Thyroid gland (tissue), 4 donors: ENCODE measurements at regions not wholly inside any gene's neighbourhood (a gene's known extent, or its start where the extent isn't known, plus 50 kb on each side); places are given as distances from the start of the nearest gene placed in this dataset.

ENCODE experiments used
- DNase-seq, 2 donors: peaks; one replicate each; pipeline ENCODE4 v3.0.0-alpha.2; 2019
- H3K27ac ChIP-seq, 3 donors: fragments of 200-600 bp; sonication (generic); 1 replicate in 2 of 3; 2 replicates in 1 of 3; pipeline ENCODE4 v1.5.1; 2016 to 2019; ENCODE audit warnings: mild to moderate bottlenecking in 1 of 3, moderate library complexity in 1 of 3
- H3K27me3 ChIP-seq: fragments of 200-600 bp; sonication (generic); one replicate; pipeline ENCODE4 v1.5.1; 2019
- H3K36me3 ChIP-seq, 2 donors: fragments of 200-600 bp; sonication (generic); one replicate each; pipeline ENCODE4 v1.5.1; 2016 to 2019
- H3K4me1 ChIP-seq, 2 donors: fragments of 200-600 bp; sonication (generic); one replicate each; pipeline ENCODE4 v1.5.1; 2017 to 2019
- H3K4me3 ChIP-seq, 3 donors: fragments of 200-600 bp; sonication (generic); replicated peaks in 1 of 3; 1 replicate in 2 of 3; 2 replicates in 1 of 3; pipeline ENCODE4 v1.5.1; 2016; ENCODE audit warnings: mild to moderate bottlenecking in 1 of 3
- H3K9me3 ChIP-seq: fragments of 200-600 bp; sonication (generic); one replicate; pipeline ENCODE4 v1.5.1; 2017
- POLR2A ChIP-seq, 2 donors: fragments of 450-650 bp; IDR thresholded peaks; one replicate each; pipeline ENCODE4 v1.6.1; 2017; ENCODE audit warnings: antibody characterized with exemption in 2 of 2, mild to moderate bottlenecking in 2 of 2, moderate library complexity in 1 of 2
- WGBS, 2 donors: methylation state at CpG; one replicate each; pipeline ENCODE4 v1.1.5; 2017; 5-methylcytosine and 5-hydroxymethylcytosine counted together
- intact Hi-C: fragments of 100-400 bp; cut with DNase I; formaldehyde crosslinking; loops from one replicate; pipeline ENCODE4 v1.15.1; 2023
- TF ChIP-seq, protein P1 (sequence below), 6 experiments: fragments of 200-600 bp in 3 of 6; fragments of 450-650 bp in 3 of 6; sonication (generic) in 3 of 6; IDR thresholded peaks; one replicate each; pipeline ENCODE4 v1.5.1; 2016 to 2019; ENCODE audit warnings: antibody characterized with exemption in 6 of 6, mild to moderate bottlenecking in 2 of 6, inconsistent platforms in 1 of 6, moderate library complexity in 1 of 6

GRCh38 chr1:166258017-166258416 lies 91.2 kb upstream of the FAM78B start:
- 72 to 77% methylated on average over 3 of the region's 3 CpGs for WGBS, 2 donors
- no peaks in the 10 kb centered on the region for H3K4me1 ChIP-seq
- no peaks in the 10 kb centered on the region for H3K27me3 ChIP-seq
- H3K27ac ChIP-seq = no peak overlapping the region
- DNase-seq = no peak
- H3K9me3 ChIP-seq = no peaks in the 10 kb centered on the region
- TF ChIP-seq, protein P1, sequence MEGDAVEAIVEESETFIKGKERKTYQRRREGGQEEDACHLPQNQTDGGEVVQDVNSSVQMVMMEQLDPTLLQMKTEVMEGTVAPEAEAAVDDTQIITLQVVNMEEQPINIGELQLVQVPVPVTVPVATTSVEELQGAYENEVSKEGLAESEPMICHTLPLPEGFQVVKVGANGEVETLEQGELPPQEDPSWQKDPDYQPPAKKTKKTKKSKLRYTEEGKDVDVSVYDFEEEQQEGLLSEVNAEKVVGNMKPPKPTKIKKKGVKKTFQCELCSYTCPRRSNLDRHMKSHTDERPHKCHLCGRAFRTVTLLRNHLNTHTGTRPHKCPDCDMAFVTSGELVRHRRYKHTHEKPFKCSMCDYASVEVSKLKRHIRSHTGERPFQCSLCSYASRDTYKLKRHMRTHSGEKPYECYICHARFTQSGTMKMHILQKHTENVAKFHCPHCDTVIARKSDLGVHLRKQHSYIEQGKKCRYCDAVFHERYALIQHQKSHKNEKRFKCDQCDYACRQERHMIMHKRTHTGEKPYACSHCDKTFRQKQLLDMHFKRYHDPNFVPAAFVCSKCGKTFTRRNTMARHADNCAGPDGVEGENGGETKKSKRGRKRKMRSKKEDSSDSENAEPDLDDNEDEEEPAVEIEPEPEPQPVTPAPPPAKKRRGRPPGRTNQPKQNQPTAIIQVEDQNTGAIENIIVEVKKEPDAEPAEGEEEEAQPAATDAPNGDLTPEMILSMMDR (IDR thresholded peaks at IDR 0.05) = no peak
- no peak for TF ChIP-seq POLR2A (IDR thresholded peaks at IDR 0.05)
- no peak overlapping the region for H3K4me3 ChIP-seq
- no peaks in the 10 kb centered on the region for H3K36me3 ChIP-seq
- intact Hi-C loops = no loop called here

DNA sequence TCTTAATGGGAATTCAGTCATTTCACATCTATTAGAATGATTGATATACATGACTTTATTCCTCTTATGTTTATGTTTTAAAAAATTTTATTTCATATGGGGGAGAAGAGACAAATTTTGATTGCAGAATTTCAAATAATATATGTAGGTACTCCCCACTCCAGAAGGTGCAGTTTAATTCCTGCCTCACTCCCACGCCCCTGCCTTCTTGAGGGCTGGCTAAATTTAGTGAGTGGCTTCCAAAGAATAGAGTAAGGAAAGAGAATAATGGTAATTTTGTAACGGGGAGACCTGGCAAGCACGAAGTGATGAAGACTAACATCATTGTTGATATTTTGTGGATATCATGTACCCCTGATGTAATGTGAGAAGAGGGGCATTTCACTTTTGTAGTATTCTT lies 94.7 kb upstream of the FAM78B start:
- Histone ChIP-seq H3K4me1 (no peaks in the 10 kb centered on the region), H3K9me3 (no peaks in the 10 kb centered on the region), H3K27me3 (no peaks in the 10 kb centered on the region), H3K4me3 (no peak overlapping the region), H3K36me3 (no peaks in the 10 kb centered on the region), H3K27ac (no peak overlapping the region)
- whole genome bisulfite sequencing, 2 donors = 77 to 91% methylated on average over 3 of the region's 3 CpGs
- DNase-seq = no peak
- TF ChIP-seq, protein P1 (IDR thresholded peaks at IDR 0.05) = no peak
- no peak for TF ChIP-seq POLR2A (IDR thresholded peaks at IDR 0.05)
- intact Hi-C loops = no loop called here

DNA sequence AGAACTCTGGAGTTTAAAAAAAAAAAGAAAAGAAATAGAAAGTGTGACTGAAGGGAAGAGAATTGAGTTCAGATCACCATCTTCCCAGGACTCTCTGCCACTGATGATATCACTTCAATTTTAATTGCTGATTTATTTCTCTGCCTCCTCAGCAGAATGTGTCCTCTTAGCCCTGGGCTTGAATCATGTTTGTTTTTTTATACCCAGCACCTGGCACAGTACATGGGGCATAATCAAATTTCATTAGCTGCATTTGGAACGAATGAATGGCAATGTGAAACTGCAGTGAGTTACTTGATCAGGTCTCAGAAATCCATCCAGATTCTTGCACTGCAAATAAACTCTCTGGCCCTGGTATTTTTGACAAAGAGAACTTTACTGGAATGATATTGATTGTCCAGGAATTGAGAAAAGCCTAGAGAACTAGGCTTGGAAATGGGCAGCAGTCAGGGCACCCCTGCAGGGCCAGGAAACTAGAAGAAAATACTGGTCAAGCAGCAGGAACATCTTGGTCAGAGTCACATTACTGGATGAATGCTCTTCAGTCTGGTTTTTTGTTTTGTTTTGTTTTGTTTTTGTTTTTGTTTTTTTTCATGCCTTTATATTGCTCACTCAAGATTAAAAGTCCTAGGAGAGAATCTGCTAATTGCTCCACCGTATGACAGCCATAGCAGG lies 103.8 kb upstream of the FAM78B start:
- H3K36me3 ChIP-seq = no peaks in the 10 kb centered on the region
- TF ChIP-seq POLR2A (IDR thresholded peaks at IDR 0.05) = no peak
- TF ChIP-seq, protein P1 (IDR thresholded peaks at IDR 0.05) = no peak
- H3K27me3 ChIP-seq = no peaks in the 10 kb centered on the region
- no peaks in the 10 kb centered on the region for H3K9me3 ChIP-seq
- intact Hi-C loops = no loop called here
- no peak overlapping the region for H3K4me3 ChIP-seq
- no peak overlapping the region for H3K27ac ChIP-seq
- WGBS, 2 donors = 69 to 84% methylated on average over 2 of the region's 2 CpGs
- H3K4me1 ChIP-seq = no peaks in the 10 kb centered on the region
- DNase-seq = no peak

- no peaks in the 10 kb centered on the region for H3K4me1 ChIP-seq
- H3K9me3 ChIP-seq = no peaks in the 10 kb centered on the region
- 40 to 60% methylated on average over 1 of the region's 1 CpG for WGBS, 2 donors
- DNase-seq = no peak
- H3K36me3 ChIP-seq = no peaks in the 10 kb centered on the region
- no peaks in the 10 kb centered on the region for H3K27me3 ChIP-seq
- TF ChIP-seq POLR2A (IDR thresholded peaks at IDR 0.05) = no peak
- TF ChIP-seq, protein P1 (IDR thresholded peaks at IDR 0.05) = no peak
- H3K27ac ChIP-seq = no peak overlapping the region
- intact Hi-C loops = no loop called here
- no peak overlapping the region for H3K4me3 ChIP-seq
Observed at GRCh38 chr1:166271151-166271538, 104.3 kb upstream of the FAM78B start.

- Histone ChIP-seq H3K27me3 (no peaks in the 10 kb centered on the region), H3K4me3 (no peak overlapping the region), H3K4me1 (no peaks in the 10 kb centered on the region), H3K36me3 (no peaks in the 10 kb centered on the region), H3K9me3 (no peaks in the 10 kb centered on the region), H3K27ac (no peak overlapping the region)
- WGBS, 2 donors = 90 to 92% methylated on average over 1 of the region's 1 CpG
- intact Hi-C loops = no loop called here
- no peak for DNase-seq
- TF ChIP-seq, protein P1 (IDR thresholded peaks at IDR 0.05) = no peak
- no peak for TF ChIP-seq POLR2A (IDR thresholded peaks at IDR 0.05)
Observed at GRCh38 chr1:166272155-166272554, 105.4 kb upstream of the FAM78B start.
